GM21786 (cell line): ENCODE measurements at regions not wholly inside any gene's neighbourhood (a gene's known extent, or its start where the extent isn't known, plus 50 kb on each side); places are given as distances from the start of the nearest gene placed in this dataset.

ENCODE experiments used
- ATAC-seq: cut with Tn5 transposase; IDR thresholded peaks from one replicate; pipeline ENCODE4 v1.9.1; 2021; ENCODE audit not compliant: unreplicated experiment

- ATAC-seq: no peak
Observed at GRCh38 chr11:27783701-27784355, 83.6 kb upstream of the BDNF start.

GRCh38 chr11:27777033-27777432, 76.8 kb upstream of the BDNF start:
- no peak for ATAC-seq

- no peak for ATAC-seq
Observed at GRCh38 chr11:27773884-27774283, 73.6 kb upstream of the BDNF start.

GRCh38 chr11:27771516-27771915, 71.3 kb upstream of the BDNF start:
- ATAC-seq: no peak

GRCh38 chr11:27770576-27770975, 70.3 kb upstream of the BDNF start:
- no peak for ATAC-seq

GRCh38 chr11:27763736-27764135, 63.5 kb upstream of the BDNF start:
- no peak for ATAC-seq

GRCh38 chr11:27761356-27761755, 61.1 kb upstream of the BDNF start:
- ATAC-seq: no peak

- ATAC-seq: no peak
Observed at GRCh38 chr11:27757953-27758352, 57.7 kb upstream of the BDNF start.

- ATAC-seq: no peak
Observed at GRCh38 chr11:27754035-27755017, 54.1 kb upstream of the BDNF start.
